ENCODE measurements at regions not wholly inside any gene's neighbourhood (a gene's known extent, or its start where the extent isn't known, plus 50 kb on each side); places are given as distances from the start of the nearest gene placed in this dataset.

DNA sequence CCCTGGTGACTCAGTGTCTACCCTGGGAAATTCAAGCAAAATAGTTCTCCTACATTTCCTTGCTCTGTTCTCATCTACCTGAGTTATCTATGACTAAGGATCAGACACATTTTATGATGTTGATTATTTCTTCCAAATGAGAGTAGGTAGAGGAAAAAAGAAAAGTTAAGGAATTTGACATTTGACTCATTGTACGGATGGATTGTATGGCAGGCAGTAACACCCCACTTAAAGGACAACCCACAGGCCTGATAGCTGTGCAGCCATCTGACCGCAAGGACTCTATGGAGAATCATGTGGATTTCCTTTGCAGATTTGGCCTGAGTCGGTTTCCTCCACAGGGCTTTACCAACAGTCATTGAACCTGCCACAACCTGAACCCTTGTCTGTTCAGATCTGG is 540.3 kb downstream of the BCL11B start:
- no peak for DNase-seq (ENCODE audit: low read depth, low spot score)
- dilution Hi-C loops (cut with MboI; ENCODE audit: extremely low pct_ligation_motif_present, low sequenced_read_pairs): no loop called here
- Histone ChIP-seq H3K79me2 (ENCODE audit: control insufficient read depth, insufficient read depth, low read length) (no peaks in the 10 kb centered on the region), H3K4me3 (replicated peaks in 1 of 3; ENCODE audit: insufficient read depth in 1 of 3, low read depth in 1 of 3, low read length in 3 of 3) (no peak overlapping the region), H3K4me2 (ENCODE audit: insufficient read depth, low read length) (no peak overlapping the region), H3K27ac (ENCODE audit: insufficient read depth, low read depth, low read length) (no peak overlapping the region), H3K9me1 (replicated peaks; ENCODE audit: control insufficient read depth, extremely low read depth, insufficient read depth, low read length) (no peaks in the 10 kb centered on the region), H3K9ac (replicated peaks; ENCODE audit: extremely low read depth, insufficient read depth, low read length) (no peak overlapping the region), H2AFZ (ENCODE audit: low read depth, low read length) (no peak overlapping the region), H3K4me1 (ENCODE audit: control insufficient read depth, extremely low read depth, insufficient read depth, low read length) (no peaks in the 10 kb centered on the region), H4K20me1 (replicated peaks; ENCODE audit: control insufficient read depth, extremely low read depth, insufficient read depth, low read length) (no peaks in the 10 kb centered on the region), H3K27me3 (ENCODE audit: control insufficient read depth in 2 of 2, insufficient read depth in 2 of 2, low read length in 2 of 2) (no peaks in the 10 kb centered on the region), H3K36me3 (ENCODE audit: control insufficient read depth in 2 of 2, extremely low read depth in 1 of 2, insufficient read depth in 2 of 2, low read length in 2 of 2) (no peaks in the 10 kb centered on the region), H3K9me3 (replicated peaks; ENCODE audit: control insufficient read depth, insufficient read depth, low read length) (peaks cover 9% of the 10 kb centered on the region)
- intact Hi-C loops (cut with micrococcal nuclease): no loop called here
- TF ChIP-seq FOS (IDR thresholded peaks at IDR 0.05; ENCODE audit: borderline replicate concordance, insufficient read depth, low read length): no peak
- no peak for TF ChIP-seq POLR2AphosphoS5 (IDR thresholded peaks at IDR 0.05; ENCODE audit: insufficient read depth, low read depth, low read length)
- TF ChIP-seq EZH2 (IDR thresholded peaks at IDR 0.05; ENCODE audit: borderline replicate concordance, low read depth, low read length, severe bottlenecking): no peak
- no peak for TF ChIP-seq GATA2 (IDR thresholded peaks at IDR 0.05; ENCODE audit: insufficient read depth, insufficient read length, low read depth, low read length)
- no peak for TF ChIP-seq JUN (IDR thresholded peaks at IDR 0.05; ENCODE audit: borderline replicate concordance, insufficient read depth, insufficient read length, low read depth)
- no peak for TF ChIP-seq POLR2A (IDR thresholded peaks at IDR 0.05; ENCODE audit: low read depth, low read length)
- TF ChIP-seq MYC (IDR thresholded peaks at IDR 0.05; ENCODE audit: low read depth, low read length): no peak
- TF ChIP-seq, protein P1, sequence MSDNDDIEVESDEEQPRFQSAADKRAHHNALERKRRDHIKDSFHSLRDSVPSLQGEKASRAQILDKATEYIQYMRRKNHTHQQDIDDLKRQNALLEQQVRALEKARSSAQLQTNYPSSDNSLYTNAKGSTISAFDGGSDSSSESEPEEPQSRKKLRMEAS (IDR thresholded peaks at IDR 0.05; ENCODE audit: insufficient read depth, insufficient read length): no peak
- TF ChIP-seq CTCF (IDR thresholded peaks at IDR 0.05; ENCODE audit: extremely low read depth in 1 of 2, insufficient read depth in 1 of 2, low read depth in 1 of 2, low read length in 2 of 2): no peak
- no TSS peak for BruUV-seq (replicated peaks)
- no peak for FAIRE-seq
- ChIA-PET POLR2A (no interaction called here), CTCF (no interaction called here)
